K562 (cell line): ENCODE measurements at regions not wholly inside any gene's neighbourhood (a gene's known extent, or its start where the extent isn't known, plus 50 kb on each side); places are given as distances from the start of the nearest gene placed in this dataset.

Source experiments
- ATAC-seq: fragments of 200-7000 bp; cut with Tn5 transposase; 3 replicates; pipeline ENCODE4 v1.9.1; 2020; ENCODE audit warnings: moderate library complexity
- BruUV-seq: library from RNA; stranded (reverse); fragments of 400-500 nt; replicated peaks from 2 replicates; lab custom pipeline; 2021; lab: Mats Ljungman, UMichigan
- CTCF ChIA-PET: fragments of 300-600 bp; formaldehyde crosslinking; extraction: SDS; loops from one replicate; lab custom pipeline; 2021; ENCODE audit warnings: low intra/inter-chr PET ratio; lab: Yijun Ruan, JAX
- POLR2A ChIA-PET: fragments of 300-600, 350-650 bp; sonication (Branson Sonifier 250); formaldehyde crosslinking; extraction: SDS; loops from one replicate; lab custom pipeline; 2021; ENCODE audit warnings: antibody characterized with exemption, inconsistent platforms; lab: Yijun Ruan, JAX
- DNase-seq, 4 experiments: peaks; one replicate each; pipeline versions ENCODE4 v3.0.0 to v3.0.0-alpha.2; 2011 to 2018; ENCODE audit warnings: low spot score in 3 of 4, mixed read lengths in 3 of 4; ENCODE audit errors: extremely low read depth in 1 of 4
- FAIRE-seq: peaks from 2 replicates; lab custom pipeline; 2011; peaks lifted over from hg19 to GRCh38; lab: Jason Lieb, UNC
- H2AFZ ChIP-seq: 2 replicates; pipeline ENCODE4 v1.6.0; 2011; ENCODE audit warnings: low read depth, low read length, control low read depth, inconsistent platforms
- H3K27ac ChIP-seq: fragments of 200-600 bp; 3 replicates; pipeline ENCODE4 v1.8.0; 2011; ENCODE audit warnings: low read depth, mild to moderate bottlenecking, control low read depth, inconsistent platforms, low read length, moderate library complexity, mixed read lengths; ENCODE audit errors: extremely low read depth
- H3K27me3 ChIP-seq, 2 experiments: fragments of 300-600 bp in 1 of 2; 2 replicates in 1 of 2; 3 replicates in 1 of 2; pipeline versions ENCODE4 v1.6.0 to v1.8.0; 2011; ENCODE audit warnings: inconsistent platforms in 2 of 2, low read length in 2 of 2, mild to moderate bottlenecking in 1 of 2, mixed read lengths in 1 of 2, moderate library complexity in 1 of 2; ENCODE audit not compliant: control insufficient read depth in 2 of 2, insufficient read depth in 2 of 2
- H3K36me3 ChIP-seq: fragments of 300-600 bp; 3 replicates; pipeline ENCODE4 v1.8.0; 2011; ENCODE audit warnings: mild to moderate bottlenecking, low read length, inconsistent platforms; ENCODE audit not compliant: control insufficient read depth, insufficient read depth
- H3K4me1 ChIP-seq, 2 experiments: fragments of 200-600 bp in 1 of 2; replicated peaks in 1 of 2; 2 replicates in 1 of 2; 3 replicates in 1 of 2; pipeline versions ENCODE4 v1.5.1 to v1.8.0; 2011; ENCODE audit warnings: inconsistent platforms in 2 of 2, low read length in 2 of 2, mild to moderate bottlenecking in 1 of 2, mixed read lengths in 1 of 2, moderate library complexity in 1 of 2; ENCODE audit not compliant: control insufficient read depth in 2 of 2, insufficient read depth in 2 of 2
- H3K4me2 ChIP-seq: 2 replicates; pipeline ENCODE4 v1.6.1; 2011; ENCODE audit warnings: low read length, control low read depth, inconsistent platforms, mixed read lengths; ENCODE audit not compliant: insufficient read depth
- H3K4me3 ChIP-seq: fragments of 200-600 bp; sonication (generic), shearing (Covaris generic); 2 replicates; pipeline ENCODE4 v1.5.1; 2016; ENCODE audit warnings: control low read depth, inconsistent platforms
- H3K79me2 ChIP-seq: fragments of 200-600 bp; 3 replicates; pipeline ENCODE4 v1.8.0; 2011; ENCODE audit warnings: low read length, inconsistent platforms; ENCODE audit not compliant: control insufficient read depth, insufficient read depth
- H3K9ac ChIP-seq, 2 experiments: 2 replicates each; pipeline versions ENCODE4 v1.6.0 to v1.6.1; 2011; ENCODE audit warnings: low read depth in 2 of 2, low read length in 2 of 2, control low read depth in 1 of 2, inconsistent platforms in 1 of 2, mild to moderate bottlenecking in 1 of 2, mixed read lengths in 1 of 2; ENCODE audit not compliant: insufficient read depth in 1 of 2
- H3K9me1 ChIP-seq: one replicate; pipeline ENCODE4 v1.6.0; 2011; ENCODE audit warnings: inconsistent platforms, mild to moderate bottlenecking, low read length, moderate library complexity; ENCODE audit not compliant: control insufficient read depth, insufficient read depth
- H3K9me3 ChIP-seq: replicated peaks from 2 replicates; pipeline ENCODE4 v1.5.1; 2011; ENCODE audit warnings: low read depth, low read length, inconsistent platforms; ENCODE audit not compliant: control insufficient read depth, insufficient read depth
- H4K20me1 ChIP-seq: replicated peaks from 2 replicates; pipeline ENCODE4 v1.6.1; 2011; ENCODE audit warnings: low read length, inconsistent platforms, mixed read lengths; ENCODE audit not compliant: control insufficient read depth, insufficient read depth
- CHD2 ChIP-seq: IDR thresholded peaks from 2 replicates; pipeline ENCODE4 v1.6.1; 2011; ENCODE audit warnings: low read depth, low read length
- FOS ChIP-seq: IDR thresholded peaks from 3 replicates; pipeline ENCODE4 v1.6.1; 2011; ENCODE audit not compliant: insufficient read length; ENCODE audit errors: extremely low read depth
- MEF2D ChIP-seq: conservative IDR thresholded peaks from 2 replicates; pipeline ENCODE4 v1.6.1; 2016; ENCODE audit warnings: low read depth, missing genetic modification characterization, missing compliant biosample characterization
- RUNX1 ChIP-seq: sonication (generic); IDR thresholded peaks from 2 replicates; pipeline ENCODE4 v1.6.1; 2016; ENCODE audit warnings: antibody characterized with exemption, low read depth
- TAF9B ChIP-seq: fragments of 450-650 bp; IDR thresholded peaks from 2 replicates; pipeline ENCODE4 v1.6.1; 2018; ENCODE audit warnings: mild to moderate bottlenecking; ENCODE audit not compliant: partially characterized antibody
- ZNF444 ChIP-seq: fragments of 250-450 bp; sonication (Bioruptor Pico); IDR thresholded peaks from 2 replicates; pipeline ENCODE4 v1.4.0; 2020; ENCODE audit warnings: mild to moderate bottlenecking, moderate library complexity
- ZNF507 ChIP-seq: conservative IDR thresholded peaks from 2 replicates; pipeline ENCODE4 v1.6.1; 2017; ENCODE audit warnings: missing genetic modification characterization, missing compliant biosample characterization
- WGBS: fragments of 100-300 bp; shearing (Covaris generic); methylation state at CpG from one replicate; pipeline ENCODE4 v1.1.6; 2016; ENCODE audit warnings: low coverage, mixed read lengths; ENCODE audit not compliant: insufficient coverage; ENCODE audit errors: missing lambda C conversion rate; 5-methylcytosine and 5-hydroxymethylcytosine counted together
- in situ Hi-C: fragments of 300-500 bp; cut with MboI; formaldehyde crosslinking; loops from 4 replicates; pipeline ENCODE4 v1.15.0; 2018; ENCODE audit warnings: inconsistent platforms, mixed read lengths
- intact Hi-C: fragments of 100-400 bp; cut with micrococcal nuclease; formaldehyde crosslinking; loops from 2 replicates; pipeline ENCODE4 v1.14.2; 2022

DNA sequence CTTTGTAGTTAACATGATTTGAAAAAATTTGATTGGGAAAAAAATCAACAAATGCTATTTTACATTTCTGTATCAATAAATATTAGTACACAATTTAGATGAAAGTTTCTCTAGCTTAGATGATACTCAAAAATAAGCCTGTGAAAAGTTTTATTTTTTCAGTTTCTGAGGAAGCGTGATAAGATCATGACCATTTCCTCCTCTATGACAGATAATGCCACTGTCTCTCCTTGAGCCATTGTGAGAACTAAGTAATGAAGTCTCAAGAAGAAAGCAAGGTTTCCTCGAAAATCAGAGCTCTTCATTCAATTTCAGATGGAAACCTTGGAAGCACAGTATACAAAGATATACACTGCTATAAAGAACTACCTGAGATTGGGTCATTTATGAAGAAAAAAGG is 395.0 kb downstream of the HDGFL1 start:
- ATAC-seq, result no peak
- H3K27ac ChIP-seq, result no peak overlapping the region
- WGBS, result 2% methylated on average over 2 of the region's 2 CpGs
- no peak overlapping the region for H2AFZ ChIP-seq
- BruUV-seq, result no TSS peak
- H3K36me3 ChIP-seq, result no peaks in the 10 kb centered on the region
- no peak overlapping the region for H3K4me2 ChIP-seq
- no peak for TF ChIP-seq FOS
- ChIA-PET CTCF (no interaction called here), POLR2A (no interaction called here)
- H3K9me3 ChIP-seq, result no peaks in the 10 kb centered on the region; the same call in 1 of the 2 replicates
- intact Hi-C loops (no loop called here), in situ Hi-C loops (no loop called here)
- H3K27me3 ChIP-seq, result no peaks in the 10 kb centered on the region
- H4K20me1 ChIP-seq, result no peaks in the 10 kb centered on the region
- no peaks in the 10 kb centered on the region for H3K79me2 ChIP-seq
- no peak overlapping the region for H3K9ac ChIP-seq
- no peaks in the 10 kb centered on the region for H3K4me1 ChIP-seq
- H3K9me1 ChIP-seq, result no peaks in the 10 kb centered on the region
- H3K4me3 ChIP-seq, result no peak overlapping the region
- no peak for DNase-seq
- FAIRE-seq, result no peak

DNA sequence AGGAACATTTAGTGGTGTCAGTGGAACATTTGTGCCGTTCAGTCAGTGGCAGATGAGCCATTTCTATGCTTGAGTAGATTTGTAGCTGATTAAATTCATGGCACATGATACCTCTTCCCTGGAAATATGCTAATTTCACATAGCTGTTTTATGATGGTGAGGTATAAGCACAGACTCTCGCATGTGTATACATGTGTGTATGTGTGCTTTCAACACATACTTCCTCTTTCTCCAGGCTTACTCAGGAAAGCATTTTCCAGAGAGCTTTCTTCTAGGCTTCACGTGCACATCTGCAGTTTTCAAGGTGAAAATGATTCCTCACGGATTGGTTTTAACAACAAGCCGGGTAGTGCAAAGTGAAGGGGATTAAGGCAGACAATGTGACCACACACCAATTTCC is 396.5 kb downstream of the HDGFL1 start:
- ATAC-seq (no peak), DNase-seq (no peak), FAIRE-seq (no peak)
- H2AFZ ChIP-seq, result no peak overlapping the region
- BruUV-seq, result no TSS peak
- 0% methylated on average over 5 of the region's 5 CpGs for WGBS
- no peak overlapping the region for H3K9ac ChIP-seq
- no peaks in the 10 kb centered on the region; the same call in 1 of the 2 replicates for H3K9me3 ChIP-seq
- H3K36me3 ChIP-seq, result no peaks in the 10 kb centered on the region
- no peak overlapping the region for H3K4me3 ChIP-seq
- POLR2A ChIA-PET, result no interaction called here
- no peaks in the 10 kb centered on the region for H3K79me2 ChIP-seq
- H3K4me1 ChIP-seq, result no peaks in the 10 kb centered on the region
- CTCF ChIA-PET, result no interaction called here
- no peaks in the 10 kb centered on the region for H4K20me1 ChIP-seq
- intact Hi-C loops, result no loop called here
- H3K4me2 ChIP-seq, result no peak overlapping the region
- H3K27me3 ChIP-seq, result no peaks in the 10 kb centered on the region
- no peak overlapping the region for H3K27ac ChIP-seq
- H3K9me1 ChIP-seq, result no peaks in the 10 kb centered on the region
- TF ChIP-seq CHD2 (no peak), RUNX1 (no peak), ZNF507 (tag) (no peak), ZNF444 (CRISPR knock-in tag) (no peak), TAF9B (no peak), MEF2D (tag) (no peak)
- TF ChIP-seq, all 486 proteins: peak for 0
- in situ Hi-C loops, result no loop called here
